HuH-7.5 (cell line): ENCODE measurements at regions not wholly inside any gene's neighbourhood (a gene's known extent, or its start where the extent isn't known, plus 50 kb on each side); places are given as distances from the start of the nearest gene placed in this dataset.

Source experiments
- DNase-seq: peaks from one replicate; pipeline ENCODE4 v3.0.0; 2011; ENCODE audit warnings: low spot score

DNA sequence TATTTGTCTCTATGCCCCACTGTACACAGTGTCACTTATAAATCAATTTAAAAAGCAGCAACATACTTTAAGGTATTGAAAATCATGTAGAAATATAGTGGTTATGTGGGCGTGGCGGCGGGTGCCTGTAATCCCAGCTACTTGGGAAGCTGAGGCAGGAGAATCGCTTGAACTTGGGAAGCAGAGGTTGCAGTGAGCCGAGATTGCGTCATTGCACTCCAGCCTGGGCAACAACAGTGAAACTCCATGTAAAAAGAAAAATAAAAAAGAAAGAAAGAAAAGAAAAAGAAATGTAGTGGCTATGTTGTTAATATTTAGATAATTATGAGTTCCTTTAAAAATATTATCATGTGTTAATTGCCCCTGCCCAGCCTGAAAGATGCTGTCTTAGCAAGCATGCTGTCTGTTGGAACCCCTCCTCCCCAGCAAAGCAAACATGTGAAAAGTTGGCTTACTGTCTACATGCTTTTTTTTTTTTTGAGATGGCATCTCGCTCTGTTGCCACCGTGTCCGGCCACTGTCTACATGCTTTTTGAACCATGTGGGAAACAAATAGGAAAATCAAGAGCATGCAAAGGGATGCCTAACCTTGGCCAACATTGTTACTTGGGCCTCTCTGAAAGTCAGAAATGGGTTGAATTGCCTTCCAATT lies 151.4 kb upstream of the TSHZ2 start:
- no peak for DNase-seq

DNA sequence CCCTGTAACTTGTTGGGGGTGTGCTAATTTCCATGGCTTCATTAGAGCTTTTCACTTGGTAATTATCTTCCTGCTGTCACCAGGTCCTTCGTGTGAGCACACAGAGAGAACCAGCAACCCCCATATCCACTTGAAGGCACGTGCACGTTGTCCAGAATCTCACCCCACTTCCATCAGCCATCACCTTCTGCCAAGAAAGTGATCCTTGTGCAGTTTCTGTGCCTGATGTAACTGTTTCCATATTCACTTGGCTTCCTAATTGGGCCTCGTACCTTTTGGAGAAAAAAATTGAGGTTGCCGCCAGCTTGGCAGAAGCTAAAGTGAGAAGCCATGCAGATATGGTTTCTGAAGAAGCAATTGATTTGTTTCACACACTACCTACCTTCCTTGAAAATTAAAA lies 153.7 kb upstream of the TSHZ2 start:
- no peak for DNase-seq

DNA sequence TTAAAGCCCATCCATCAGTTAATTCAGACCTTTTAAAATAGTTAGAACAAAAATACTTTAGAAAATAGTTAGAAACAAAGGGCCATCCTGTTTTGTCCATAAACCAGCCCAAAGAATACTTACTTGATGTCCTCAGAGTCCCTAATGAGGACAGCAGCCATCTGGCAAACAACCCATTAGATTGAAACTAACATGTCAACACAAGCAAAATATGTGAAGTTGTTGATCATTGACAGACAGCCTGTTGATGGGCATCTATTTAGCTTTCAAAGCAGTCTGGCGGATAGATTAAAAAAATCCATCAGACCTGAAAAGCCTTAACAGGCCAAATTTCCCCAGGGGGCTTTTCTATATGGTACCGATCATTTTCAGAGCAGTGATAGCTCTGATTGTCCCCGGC lies 154.2 kb upstream of the TSHZ2 start:
- DNase-seq = no peak

DNA sequence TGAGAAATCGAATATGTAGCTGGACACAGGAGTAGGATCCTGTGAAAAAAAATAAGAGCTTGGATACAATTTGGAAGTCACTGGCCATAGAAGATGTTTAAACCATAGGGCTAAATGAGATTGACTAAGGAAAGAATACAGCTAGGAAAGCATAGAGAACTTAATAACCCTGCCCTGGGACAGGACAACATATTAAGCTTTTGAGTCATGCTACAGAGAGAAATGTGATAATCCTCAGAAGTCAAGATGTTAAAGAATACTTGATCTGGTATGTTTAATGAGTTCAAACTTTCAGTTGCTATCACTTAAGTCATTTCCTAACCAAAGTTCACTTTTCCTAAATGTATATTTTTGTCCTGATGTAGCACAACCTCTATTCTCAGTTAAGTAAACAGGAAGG lies 154.6 kb upstream of the TSHZ2 start:
- DNase-seq = no peak

DNA sequence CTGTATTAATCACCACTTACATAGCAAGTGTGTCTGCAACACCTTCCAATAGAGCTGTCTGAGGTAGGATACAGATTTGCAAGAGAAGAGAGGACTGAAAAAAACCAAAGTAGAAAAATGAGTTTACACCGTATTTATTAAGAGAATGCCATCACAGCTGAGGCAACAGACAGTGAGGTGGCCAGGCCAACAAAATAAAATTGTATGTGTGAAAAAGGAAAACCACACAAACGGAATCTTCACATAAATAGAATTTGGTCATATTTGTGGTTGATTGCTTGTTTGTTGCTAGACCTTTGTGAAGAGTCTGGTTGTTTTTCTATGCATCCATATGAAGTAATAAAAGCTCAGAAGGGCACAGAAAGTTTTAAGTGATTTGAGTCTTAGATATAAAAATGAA lies 157.8 kb upstream of the TSHZ2 start:
- DNase-seq = no peak

DNA sequence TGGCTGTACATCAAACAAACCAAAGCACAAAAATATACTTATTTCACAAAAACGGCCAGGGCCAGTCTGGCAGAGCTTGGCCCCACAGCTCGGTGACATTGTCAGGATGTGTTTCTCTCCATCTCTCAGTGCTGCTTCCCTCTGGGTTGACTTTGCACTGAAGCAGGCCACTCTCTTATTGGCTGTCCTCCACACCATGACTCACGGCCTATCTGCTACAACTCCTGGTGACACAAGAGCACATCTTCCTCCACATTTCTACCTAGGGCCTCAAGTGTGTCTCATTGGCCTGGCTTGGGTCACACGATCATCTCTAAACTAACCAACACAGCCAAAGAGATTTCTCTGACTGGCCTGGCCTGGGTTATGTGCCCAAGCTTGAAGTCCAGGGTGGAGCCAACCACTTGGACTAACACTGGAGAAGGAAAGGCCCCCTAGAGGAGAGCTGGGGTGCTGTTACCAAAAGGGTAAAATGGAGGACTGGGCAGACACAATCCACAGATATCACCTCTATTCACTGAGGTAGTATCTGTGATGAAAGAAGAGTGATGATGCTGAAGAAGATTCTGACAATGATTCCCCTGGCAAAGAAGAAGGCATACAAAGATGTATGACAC lies 159.8 kb upstream of the TSHZ2 start:
- no peak for DNase-seq

DNA sequence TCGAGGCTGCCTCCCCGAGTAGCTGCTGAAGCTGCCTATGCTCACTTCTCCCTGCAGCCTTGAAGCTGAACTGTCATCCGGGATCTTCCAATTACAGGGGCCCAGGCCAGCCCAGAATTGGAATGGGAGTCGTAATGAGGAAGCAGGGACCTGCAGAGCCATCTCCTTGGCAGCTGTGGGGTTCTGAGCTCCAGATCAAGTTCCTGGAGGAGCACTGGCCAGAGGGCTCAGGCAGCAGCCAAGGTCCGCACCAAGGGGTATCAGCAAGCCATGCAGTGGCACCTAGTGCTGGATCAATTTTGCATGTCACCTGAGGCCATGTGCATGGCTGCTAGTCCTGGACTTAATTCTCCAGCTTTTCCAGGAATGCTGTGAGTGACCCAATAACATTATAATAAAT lies 163.2 kb upstream of the TSHZ2 start:
- DNase-seq = no peak

DNA sequence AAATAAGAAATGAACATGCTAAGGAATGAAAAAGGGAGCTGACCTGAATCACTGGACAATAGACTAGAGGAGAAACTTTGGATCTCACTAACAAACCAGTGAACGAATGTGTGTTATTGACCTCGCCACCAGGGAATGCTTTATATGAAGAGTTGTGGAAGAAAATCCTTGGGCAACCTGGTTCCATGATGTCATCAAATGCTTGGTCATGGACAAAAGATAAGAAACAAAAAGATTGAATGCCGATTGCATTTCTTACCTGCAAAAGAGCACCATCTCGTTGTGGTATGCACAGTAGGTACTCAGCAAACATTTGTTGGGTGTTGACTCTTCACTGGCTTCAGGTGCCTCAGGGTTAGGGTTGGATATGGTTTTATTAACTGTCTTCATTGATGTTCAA lies 165.2 kb upstream of the TSHZ2 start:
- no peak for DNase-seq

DNA sequence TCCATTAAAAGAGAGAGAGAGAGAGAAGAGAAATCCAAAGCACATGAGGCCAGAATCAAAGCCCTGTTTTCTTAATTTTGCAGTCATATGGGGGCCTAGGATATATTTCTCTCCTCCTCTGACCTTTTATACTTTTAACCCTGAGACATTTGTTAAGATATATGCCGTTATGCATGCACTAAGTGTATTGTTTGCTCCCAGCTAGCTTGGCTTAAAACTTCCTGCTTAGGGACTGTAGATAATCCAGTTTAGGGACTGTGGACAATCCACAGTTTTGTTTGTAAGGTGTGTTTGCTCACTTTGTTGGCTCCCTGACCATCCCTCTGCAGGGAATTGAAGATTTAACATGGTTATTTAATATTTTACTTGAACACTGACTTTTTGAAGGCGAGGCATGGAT lies 166.3 kb upstream of the TSHZ2 start:
- DNase-seq = no peak

DNA sequence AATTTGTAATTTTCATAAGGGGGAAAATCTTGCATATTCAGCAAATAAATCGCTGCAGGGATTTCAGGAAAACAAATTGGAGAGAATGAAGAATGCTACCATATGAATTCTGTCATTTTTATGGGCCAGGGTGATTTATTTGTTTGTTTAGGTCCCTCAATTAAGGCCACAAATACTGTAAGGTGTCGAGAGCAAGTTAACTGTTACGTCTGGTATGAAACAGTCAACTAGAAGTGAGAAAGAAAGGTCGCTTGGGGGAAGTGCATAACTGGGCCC lies 166.9 kb upstream of the TSHZ2 start:
- no peak for DNase-seq

DNA sequence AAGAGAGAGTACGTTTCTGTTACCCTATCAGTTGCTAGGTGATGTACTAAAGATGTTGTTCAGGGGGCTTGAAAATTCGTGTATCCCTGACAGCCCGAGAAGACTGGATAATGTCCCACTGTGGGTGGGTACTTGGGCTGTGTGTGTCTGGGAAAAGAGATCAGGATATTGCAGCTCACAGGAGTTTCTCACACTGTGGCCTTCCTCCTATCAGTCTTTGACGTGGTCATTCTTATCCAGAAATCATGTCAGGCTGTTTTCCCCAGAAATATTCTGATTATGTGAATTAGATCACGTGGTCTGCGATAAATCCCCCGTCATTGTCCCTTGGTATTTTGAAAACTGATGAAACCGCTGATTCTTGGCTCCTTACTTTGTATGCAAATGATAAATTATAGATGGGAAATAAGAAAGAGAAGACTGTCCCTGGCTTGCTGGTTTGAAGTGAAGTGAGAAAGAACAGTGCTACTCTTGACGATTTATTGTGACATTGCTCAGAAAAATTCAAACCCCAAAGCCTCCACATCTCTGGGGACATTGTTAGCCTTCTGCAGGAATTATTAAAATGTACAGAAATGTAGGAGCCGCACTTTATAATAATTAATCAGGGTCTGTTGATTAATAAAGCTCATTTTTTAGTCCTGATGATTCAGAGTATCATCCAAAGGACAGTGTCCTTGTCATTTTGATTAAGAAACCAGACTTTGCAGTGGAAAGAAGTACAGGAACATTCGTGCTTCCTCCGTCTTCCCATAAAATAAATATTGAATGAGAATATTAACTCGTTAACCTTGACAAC lies 167.5 kb upstream of the TSHZ2 start:
- DNase-seq = no peak

DNA sequence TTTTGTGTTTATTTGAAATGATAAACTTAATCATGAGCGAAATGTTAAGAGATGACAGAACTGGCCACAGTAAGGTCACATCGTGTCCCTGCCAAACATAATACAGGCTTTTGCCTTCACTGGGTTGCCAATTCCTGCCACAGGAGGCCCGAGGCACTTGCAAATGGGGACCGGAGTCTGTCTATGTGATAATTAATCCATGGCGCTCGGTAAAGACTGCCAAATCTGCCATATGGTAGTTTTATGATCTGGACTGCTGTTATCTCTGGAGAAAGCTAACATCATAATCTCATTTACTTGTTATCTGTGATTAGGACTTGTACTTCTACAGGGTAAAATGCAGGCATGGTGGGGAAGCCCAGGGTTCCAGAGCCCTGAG lies 170.5 kb upstream of the TSHZ2 start:
- no peak for DNase-seq

DNA sequence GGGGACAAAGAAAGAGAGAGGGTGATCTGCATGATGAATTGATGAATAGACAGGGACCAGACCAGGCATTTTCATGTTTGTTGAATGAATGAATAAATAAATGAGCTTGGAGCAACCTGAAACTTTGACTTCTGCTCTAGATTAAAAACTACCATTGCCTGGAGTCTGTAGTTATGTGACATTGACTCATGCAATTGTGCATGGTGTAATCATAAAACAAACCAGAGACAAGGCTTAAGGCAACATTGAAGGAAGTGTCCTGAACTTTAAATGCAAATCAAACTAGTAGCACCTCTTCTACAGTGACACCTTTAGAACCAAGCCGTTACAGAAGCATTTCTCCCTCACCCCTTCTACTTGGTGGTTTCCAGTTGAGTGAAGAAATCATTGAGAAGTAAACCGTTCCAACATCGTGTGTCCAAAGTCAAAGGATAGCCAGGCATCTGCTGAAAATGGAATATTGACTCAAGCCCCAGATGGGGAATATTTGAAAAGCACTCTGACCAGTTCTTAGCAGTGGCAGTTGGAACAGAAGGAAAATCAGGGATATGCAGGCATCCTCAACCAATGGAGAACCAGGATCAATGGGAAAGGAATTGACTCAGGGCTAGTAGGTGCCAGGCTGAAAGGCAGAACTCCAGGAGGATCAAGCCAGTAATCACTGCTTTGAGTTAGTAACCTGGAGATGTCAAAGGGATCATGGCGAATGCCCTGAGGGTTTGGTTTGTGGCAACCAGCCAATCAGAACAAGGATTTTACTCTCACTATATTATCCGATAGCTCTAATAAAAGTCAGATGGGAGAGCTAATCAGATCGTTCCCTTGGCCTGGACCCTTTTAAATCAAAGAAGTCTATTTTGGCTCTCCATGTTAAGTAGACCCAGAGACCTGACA lies 171.2 kb upstream of the TSHZ2 start:
- no peak for DNase-seq

DNA sequence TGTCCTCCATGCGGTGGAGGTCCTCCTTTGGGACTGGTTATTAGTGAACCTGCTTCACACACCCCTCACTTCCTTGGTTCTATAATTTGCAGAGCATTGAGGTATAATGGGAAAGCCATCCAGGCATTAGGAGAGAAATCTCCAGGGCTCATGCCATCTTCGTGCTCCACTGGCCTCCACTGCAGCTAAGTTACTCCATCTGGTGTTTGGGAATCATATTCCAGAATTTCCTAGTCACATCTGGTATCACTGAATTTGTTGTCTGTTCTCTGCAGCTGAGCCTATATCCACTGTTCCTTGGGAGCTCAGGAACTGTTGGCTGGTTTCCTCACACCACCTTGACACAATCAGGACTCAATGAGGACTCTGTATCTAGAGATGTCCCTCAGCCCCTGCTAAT lies 173.0 kb upstream of the TSHZ2 start:
- no peak for DNase-seq

DNA sequence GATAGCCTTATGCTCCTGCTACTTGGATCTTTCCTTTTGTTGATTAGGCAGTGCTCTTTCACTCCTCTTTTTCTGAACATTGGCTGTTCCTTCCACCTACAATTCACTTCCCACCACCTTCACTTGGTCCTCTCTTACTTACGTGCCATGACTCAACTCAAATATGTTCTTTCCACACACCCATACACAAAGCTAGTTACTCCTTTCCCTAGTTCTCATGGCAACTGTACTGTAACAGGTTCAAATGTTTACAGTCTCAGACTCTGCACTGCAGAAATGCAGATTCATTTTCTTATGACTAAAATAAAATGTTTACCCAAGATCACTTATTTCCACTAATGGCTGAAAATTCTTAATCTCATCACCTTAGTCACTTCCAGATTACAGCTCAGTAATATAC lies 174.0 kb upstream of the TSHZ2 start:
- DNase-seq = no peak

DNA sequence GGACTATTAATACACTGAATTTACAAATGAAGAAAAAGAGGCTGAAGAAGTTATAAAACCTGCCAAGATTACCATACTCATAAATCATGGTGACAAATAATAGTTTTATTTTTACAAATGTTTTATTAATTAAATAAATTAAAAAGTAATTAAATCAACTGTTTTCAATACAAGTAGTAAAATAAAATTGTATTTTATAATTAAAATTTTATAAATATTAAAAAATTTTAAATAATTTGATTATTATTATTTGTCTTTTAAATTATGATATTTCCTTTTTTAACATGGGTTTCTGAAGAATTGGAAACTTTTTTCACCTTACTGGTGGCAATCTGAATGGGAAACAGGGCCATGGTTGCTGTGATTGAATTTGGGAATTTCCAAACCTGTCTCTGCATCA lies 177.3 kb upstream of the TSHZ2 start:
- DNase-seq = no peak

DNA sequence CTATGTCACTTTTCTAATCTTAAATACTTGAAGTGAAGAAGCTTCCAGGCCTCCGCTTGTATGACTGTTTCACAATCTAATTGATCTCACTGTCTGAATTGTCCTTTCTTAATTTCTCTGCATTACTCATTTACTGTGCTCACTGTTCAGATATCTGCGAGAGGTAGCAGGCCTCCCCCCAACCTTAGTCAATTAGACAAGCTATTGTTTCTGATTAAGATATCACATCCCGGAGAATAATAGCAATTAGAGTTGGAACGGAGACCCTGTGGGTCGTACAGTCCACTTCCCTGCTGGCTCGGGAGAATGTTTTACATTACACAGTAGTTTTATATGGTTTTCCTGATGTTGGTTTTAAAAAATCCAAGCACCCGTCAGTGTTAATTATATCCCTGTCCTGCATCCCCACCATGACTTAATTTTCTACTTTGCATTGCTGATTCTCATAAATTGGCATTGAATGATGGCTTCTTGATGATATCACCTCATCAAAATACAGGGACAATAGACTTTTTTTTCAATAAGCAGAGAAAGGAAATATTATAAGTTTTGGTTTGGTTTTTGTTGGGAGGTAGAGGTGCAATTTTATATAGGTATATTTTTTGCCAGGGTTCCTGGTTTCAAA lies 178.7 kb upstream of the TSHZ2 start:
- no peak for DNase-seq

DNA sequence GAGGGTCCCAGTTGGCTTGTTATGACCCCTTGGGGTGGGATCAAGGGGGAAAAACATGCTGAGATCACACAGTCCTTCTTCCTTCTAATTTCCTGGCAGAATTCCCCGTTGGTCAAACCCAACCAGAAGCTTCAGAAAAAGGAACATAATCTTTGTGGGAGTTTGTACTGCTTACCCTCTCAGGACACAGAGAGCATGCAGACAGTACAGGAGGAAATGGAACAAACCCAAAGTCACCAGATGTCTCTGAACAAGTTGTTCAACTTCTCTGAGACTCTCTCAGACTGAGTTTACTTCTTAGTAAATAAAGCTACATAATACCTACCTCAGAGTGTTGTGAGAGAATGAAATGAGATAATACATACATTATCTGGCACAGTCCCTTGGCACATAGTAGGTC lies 181.1 kb upstream of the TSHZ2 start:
- no peak for DNase-seq

DNA sequence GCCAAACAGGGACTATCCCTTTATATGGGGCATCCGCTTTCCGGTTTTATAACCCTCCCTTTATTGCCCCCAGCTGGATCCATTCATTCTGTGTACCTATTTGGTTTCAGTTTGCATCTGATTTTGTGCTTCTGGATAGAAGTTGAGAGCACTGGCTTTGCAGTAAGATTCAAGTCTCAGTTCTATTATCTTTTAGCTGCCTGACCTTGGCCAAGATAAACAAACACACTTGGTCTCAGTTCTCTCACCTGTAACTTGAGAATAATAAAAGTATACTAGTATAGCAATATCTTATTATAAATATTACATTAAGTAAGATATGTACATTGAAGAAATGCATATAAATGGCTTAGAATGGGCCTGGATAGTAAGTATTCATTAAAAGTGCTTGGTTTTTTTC lies 182.4 kb upstream of the TSHZ2 start:
- no peak for DNase-seq

DNA sequence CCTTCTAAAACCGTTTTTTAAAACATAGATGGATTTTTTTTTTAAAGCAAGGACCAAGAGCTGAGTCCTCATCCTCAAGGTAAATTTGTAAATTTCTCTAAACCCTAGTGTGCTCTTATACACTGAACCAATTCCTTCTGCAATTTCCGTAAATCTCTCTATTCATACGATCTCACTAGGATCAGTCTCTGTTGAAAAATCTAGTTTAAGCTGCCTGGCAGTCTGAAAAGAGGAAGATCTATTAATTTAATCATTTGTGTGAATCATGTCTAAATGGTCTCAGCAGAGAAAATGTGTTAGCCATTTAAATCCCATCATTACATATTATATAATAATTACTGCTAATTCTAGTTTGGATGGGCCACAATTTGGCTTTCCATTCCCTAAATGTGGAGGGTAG lies 184.2 kb upstream of the TSHZ2 start:
- no peak for DNase-seq

DNA sequence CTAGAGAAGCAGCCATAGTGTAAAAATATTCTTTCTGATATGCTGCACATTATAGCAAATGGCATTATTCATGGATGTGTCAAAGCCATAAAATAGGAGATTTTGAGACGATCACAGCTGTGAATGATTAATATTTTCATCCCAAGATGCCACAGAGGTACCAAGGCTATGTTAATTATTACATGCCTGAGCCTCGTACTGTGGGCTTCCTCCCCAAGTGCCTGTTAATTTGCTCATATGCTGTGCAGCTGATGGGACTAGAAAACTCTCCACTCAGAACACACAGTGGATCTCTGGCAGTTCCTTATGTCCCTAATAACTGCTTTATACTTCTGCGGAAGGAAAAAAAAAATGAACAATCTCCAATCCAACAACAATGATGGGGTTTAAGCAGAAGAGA lies 184.9 kb upstream of the TSHZ2 start:
- DNase-seq = no peak

DNA sequence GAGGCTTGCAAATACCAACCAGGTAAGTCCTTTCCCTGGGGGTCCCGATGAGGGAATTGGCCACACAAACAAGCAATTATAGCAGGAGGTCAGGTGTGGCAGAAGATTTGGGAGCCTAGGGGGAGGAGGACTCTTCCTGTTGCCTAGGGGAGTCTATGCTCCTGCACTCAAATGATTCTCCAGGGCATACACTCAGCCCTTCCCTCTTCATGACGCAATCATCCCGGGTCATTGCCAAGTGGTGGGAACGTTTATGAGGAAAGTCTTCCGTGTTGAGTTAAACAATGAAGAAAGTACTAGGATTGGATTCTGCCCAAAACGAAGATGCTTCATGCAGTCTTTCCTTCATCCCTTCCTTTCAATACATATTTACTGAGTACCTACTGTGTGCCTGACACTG lies 186.5 kb upstream of the TSHZ2 start:
- DNase-seq = no peak
